Motor neuron (in vitro differentiated cells): ENCODE measurements at regions not wholly inside any gene's neighbourhood (a gene's known extent, or its start where the extent isn't known, plus 50 kb on each side); places are given as distances from the start of the nearest gene placed in this dataset.
A peak's percentile ranks its signal among the peaks of the same experiment; 100 is the strongest.

Source experiments
- ATAC-seq, 8 experiments: fragments of 200-7000 bp; cut with Tn5 transposase; replicated peaks in 6 of 8; 2 replicates each; pipeline ENCODE4 v1.8.0; 2021; ENCODE audit warnings: mild to moderate bottlenecking in 8 of 8, moderate library complexity in 8 of 8
- H3K27ac ChIP-seq, 2 donors: fragments of 250-450 bp; sonication (Bioruptor Pico); 2 replicates each; pipeline ENCODE4 v1.9.0; 2021; ENCODE audit warnings: antibody characterized with exemption in 2 of 2, mild to moderate bottlenecking in 2 of 2, moderate library complexity in 1 of 2
- H3K4me1 ChIP-seq, 2 donors: fragments of 250-450 bp; sonication (Bioruptor Pico); replicated peaks in 1 of 2; 2 replicates each; pipeline ENCODE4 v1.6.1; 2021; ENCODE audit warnings: antibody characterized with exemption in 2 of 2, mild to moderate bottlenecking in 2 of 2, moderate library complexity in 1 of 2
- H3K4me3 ChIP-seq, 5 donors: fragments of 250-450 bp; sonication (Bioruptor Pico); 2 replicates each; pipeline ENCODE4 v1.9.0; 2021; ENCODE audit warnings: antibody characterized with exemption in 5 of 5, mild to moderate bottlenecking in 5 of 5, moderate library complexity in 4 of 5
- WGBS, 10 experiments: fragments of 450-650 bp; shearing (Covaris generic); methylation state at CpG; one replicate each; pipeline ENCODE4 v1.0.0; 2022; 5-methylcytosine and 5-hydroxymethylcytosine counted together
- in situ Hi-C, 9 experiments: fragments of 400-800 bp; cut with MboI; loops; one replicate each; pipeline ENCODE4 v1.15.0; 2021; ENCODE audit warnings: low sequenced_read_pairs in 9 of 9, low pct_unique_long_range_greater_than_20kb in 2 of 9; ENCODE audit not compliant: unreplicated experiment in 9 of 9

GRCh38 chr16:13770436-13770835 is 149.5 kb upstream of the ERCC4 start:
- in situ Hi-C loops, result loop anchor here in 2 of 9 experiments (25.0 kb wide), 2 partner anchors 883 to 1683 kb away; no protein-coding TSS in a partner anchor
- H3K4me1 ChIP-seq, result peaks cover 4 to 6% of the 10 kb centered on the region in 2 donors
- 45 to 100% (median 96%) methylated on average over 1 to 5 of the region's 5 CpGs; no CpG with 5 or more reads in 3 of the 10 experiments for WGBS, 10 experiments
- no peak overlapping the region for H3K4me3 ChIP-seq
- no peak overlapping the region for H3K27ac ChIP-seq
- ATAC-seq, result no peak

GRCh38 chr16:13772782-13773181 is 147.2 kb upstream of the ERCC4 start:
- WGBS, 10 experiments, result 0 to 100% (median 72%) methylated on average over 1 of the region's 1 CpG; no CpG with 5 or more reads in 2 of the 10 experiments
- Histone ChIP-seq H3K4me1 (peaks cover 0 to 4% of the 10 kb centered on the region in 2 donors), H3K27ac (no peak overlapping the region), H3K4me3 (no peak overlapping the region)
- in situ Hi-C loops, result loop anchor here in 2 of 9 experiments (25.0 kb wide), 2 partner anchors 885 to 1685 kb away; no protein-coding TSS in a partner anchor
- ATAC-seq, result no peak

- 44 to 84% (median 65%) methylated on average over 3 to 11 of the region's 12 CpGs; no CpG with 5 or more reads in 5 of the 10 experiments for WGBS, 10 experiments
- no peak overlapping the region for H3K4me3 ChIP-seq
- peak in 3 of 8 experiments; percentile 71 to 74 (median 72) for ATAC-seq
Observed at GRCh38 chr16:13779676-13780075, 140.3 kb upstream of the ERCC4 start.

GRCh38 chr16:13780406-13781168 is 139.4 kb upstream of the ERCC4 start:
- in situ Hi-C loops, result no loop called here
- peak in 6 of 8 experiments; percentile 18 to 83 (median 68) for ATAC-seq
- WGBS, 10 experiments, result 0 to 60% (median 10%) methylated on average over 1 to 7 of the region's 7 CpGs

More at GRCh38 chr16:13779676-13780075, 140.3 kb upstream of the ERCC4 start:
- in situ Hi-C loops, result no loop called here
- Histone ChIP-seq H3K4me1 (peaks cover 13 to 26% of the 10 kb centered on the region in 2 donors), H3K27ac (peak overlapping the region in 1 of 2 donors; percentile 67)

GRCh38 chr16:13781169-13781564 is 138.8 kb upstream of the ERCC4 start:
- WGBS, 10 experiments, result 0 to 92% (median 75%) methylated on average over 2 to 7 of the region's 7 CpGs
- Histone ChIP-seq H3K4me1 (peaks cover 13 to 26% of the 10 kb centered on the region in 2 donors), H3K27ac (peak overlapping the region in 1 of 2 donors; percentile 30), H3K4me3 (no peak overlapping the region)
- in situ Hi-C loops, result no loop called here
- no peak for ATAC-seq

More at GRCh38 chr16:13780406-13781168, 139.4 kb upstream of the ERCC4 start:
- peaks cover 13 to 26% of the 10 kb centered on the region in 2 donors for H3K4me1 ChIP-seq
- H3K27ac ChIP-seq, result peak overlapping the region in 1 of 2 donors; percentile 30
- no peak overlapping the region for H3K4me3 ChIP-seq

- no peak overlapping the region for H3K27ac ChIP-seq
- peaks cover 13 to 26% of the 10 kb centered on the region in 2 donors for H3K4me1 ChIP-seq
- ATAC-seq, result no peak
- no peak overlapping the region for H3K4me3 ChIP-seq
- in situ Hi-C loops, result no loop called here
- 0 to 63% (median 23%) methylated on average over 1 to 8 of the region's 8 CpGs; no CpG with 5 or more reads in 1 of the 10 experiments for WGBS, 10 experiments
Observed at GRCh38 chr16:13781575-13782338, 138.2 kb upstream of the ERCC4 start.

GRCh38 chr16:13791095-13791494 is 128.9 kb upstream of the ERCC4 start:
- no peak for ATAC-seq
- no peak overlapping the region for H3K27ac ChIP-seq
- no peaks in the 10 kb centered on the region for H3K4me1 ChIP-seq
- H3K4me3 ChIP-seq, result no peak overlapping the region
- WGBS, 10 experiments, result 0 to 87% (median 67%) methylated on average over 2 to 4 of the region's 4 CpGs; no CpG with 5 or more reads in 4 of the 10 experiments
- in situ Hi-C loops, result no loop called here

- Histone ChIP-seq H3K4me1 (no peaks in the 10 kb centered on the region), H3K4me3 (no peak overlapping the region), H3K27ac (no peak overlapping the region)
- ATAC-seq, result no peak
- in situ Hi-C loops, result no loop called here
- WGBS, 10 experiments, result 0 to 43% (median 10%) methylated on average over 1 to 3 of the region's 3 CpGs; no CpG with 5 or more reads in 5 of the 10 experiments
Observed at GRCh38 chr16:13793841-13794409, 126.0 kb upstream of the ERCC4 start.

GRCh38 chr16:13795131-13795530 is 124.8 kb upstream of the ERCC4 start:
- ATAC-seq, result no peak
- H3K4me3 ChIP-seq, result no peak overlapping the region
- in situ Hi-C loops, result no loop called here
- H3K27ac ChIP-seq, result no peak overlapping the region
- no peaks in the 10 kb centered on the region for H3K4me1 ChIP-seq
- 0 to 100% (median 43%) methylated on average over 1 to 3 of the region's 3 CpGs; no CpG with 5 or more reads in 4 of the 10 experiments for WGBS, 10 experiments

GRCh38 chr16:13797718-13798117 is 122.2 kb upstream of the ERCC4 start:
- no peaks in the 10 kb centered on the region for H3K4me1 ChIP-seq
- no peak for ATAC-seq
- no peak overlapping the region for H3K4me3 ChIP-seq
- H3K27ac ChIP-seq, result no peak overlapping the region
- in situ Hi-C loops, result no loop called here

- Histone ChIP-seq H3K4me3 (no peak overlapping the region), H3K4me1 (no peaks in the 10 kb centered on the region), H3K27ac (no peak overlapping the region)
- in situ Hi-C loops, result no loop called here
- ATAC-seq, result no peak
- WGBS, 10 experiments, result 0 to 65% (median 55%) methylated on average over 1 to 2 of the region's 2 CpGs; no CpG with 5 or more reads in 5 of the 10 experiments
Observed at GRCh38 chr16:13798211-13798610, 121.7 kb upstream of the ERCC4 start.

GRCh38 chr16:13803974-13804373 is 116.0 kb upstream of the ERCC4 start:
- in situ Hi-C loops, result no loop called here
- Histone ChIP-seq H3K4me3 (no peak overlapping the region), H3K4me1 (no peaks in the 10 kb centered on the region), H3K27ac (no peak overlapping the region)
- no peak for ATAC-seq
- 0 to 100% (median 88%) methylated on average over 1 to 3 of the region's 3 CpGs for WGBS, 10 experiments

- 0 to 100% (median 95%) methylated on average over 1 to 4 of the region's 4 CpGs; no CpG with 5 or more reads in 1 of the 10 experiments for WGBS, 10 experiments
- ATAC-seq, result no peak
- in situ Hi-C loops, result no loop called here
- H3K27ac ChIP-seq, result no peak overlapping the region
- no peak overlapping the region for H3K4me3 ChIP-seq
- H3K4me1 ChIP-seq, result no peaks in the 10 kb centered on the region
Observed at GRCh38 chr16:13805951-13806350, 114.0 kb upstream of the ERCC4 start.
